Neural cell (in vitro differentiated cells): ENCODE measurements at regions not wholly inside any gene's neighbourhood (a gene's known extent, or its start where the extent isn't known, plus 50 kb on each side); places are given as distances from the start of the nearest gene placed in this dataset.

Source experiments
- H2AFZ ChIP-seq: fragments of 200-600, 300-800 bp; sonication (generic), shearing (Covaris generic); 2 replicates; pipeline ENCODE4 v1.6.0; 2014; ENCODE audit warnings: low read depth, mild to moderate bottlenecking, antibody characterized with exemption, low read length, moderate library complexity
- H3F3A ChIP-seq: fragments of 200-600 bp; shearing (Covaris generic); 2 replicates; pipeline ENCODE4 v1.6.1; 2016; ENCODE audit warnings: mild to moderate bottlenecking, moderate library complexity, mixed read lengths, antibody characterized with exemption, low read length; ENCODE audit not compliant: insufficient read depth, poor library complexity, severe bottlenecking
- H3K27ac ChIP-seq: fragments of 200-600, 300-800 bp; sonication (generic), shearing (Covaris generic); 2 replicates; pipeline ENCODE4 v1.5.1; 2014; ENCODE audit warnings: mild to moderate bottlenecking, low read length, moderate library complexity
- H3K27me3 ChIP-seq: fragments of 300-800, 200-600 bp; sonication (generic), shearing (Covaris generic); 2 replicates; pipeline ENCODE4 v1.6.0; 2014; ENCODE audit warnings: mild to moderate bottlenecking, low read depth, low read length, moderate library complexity; ENCODE audit not compliant: insufficient read depth
- H3K36me3 ChIP-seq: fragments of 300-800, 200-600 bp; sonication (generic), shearing (Covaris generic); 2 replicates; pipeline ENCODE4 v1.5.1; 2014; ENCODE audit warnings: mild to moderate bottlenecking, antibody characterized with exemption, low read length, moderate library complexity; ENCODE audit not compliant: insufficient read depth
- H3K4me2 ChIP-seq: fragments of 300-800, 200-600 bp; sonication (generic), shearing (Covaris generic); 2 replicates; pipeline ENCODE4 v1.6.0; 2014; ENCODE audit warnings: mild to moderate bottlenecking, low read length
- H3K4me3 ChIP-seq: fragments of 300-800, 200-600 bp; sonication (generic), shearing (Covaris generic); 2 replicates; pipeline ENCODE4 v1.5.1; 2014; ENCODE audit warnings: mild to moderate bottlenecking, low read length, moderate library complexity
- H3K79me2 ChIP-seq: fragments of 200-600 bp; shearing (Covaris generic); replicated peaks from 2 replicates; pipeline ENCODE4 v1.6.0; 2014; ENCODE audit warnings: mild to moderate bottlenecking, low read length, moderate library complexity; ENCODE audit not compliant: insufficient read depth
- H3K9ac ChIP-seq: fragments of 300-800, 200-600 bp; sonication (generic), shearing (Covaris generic); 2 replicates; pipeline ENCODE4 v1.6.1; 2016; ENCODE audit warnings: mild to moderate bottlenecking, low read length, mixed read lengths
- H3K9me2 ChIP-seq: fragments of 200-600 bp; shearing (Covaris generic); 2 replicates; pipeline ENCODE4 v1.6.1; 2016; ENCODE audit warnings: mild to moderate bottlenecking, low read length, mixed read lengths; ENCODE audit not compliant: insufficient read depth
- H3K9me3 ChIP-seq: fragments of 200-600, 300-800 bp; sonication (generic), shearing (Covaris generic); 2 replicates; pipeline ENCODE4 v1.6.1; 2016; ENCODE audit warnings: mild to moderate bottlenecking, mixed run types, low read length, moderate library complexity, mixed read lengths
- H4K20me1 ChIP-seq: fragments of 200-600 bp; shearing (Covaris generic); 2 replicates; pipeline ENCODE4 v1.6.1; 2016; ENCODE audit warnings: mild to moderate bottlenecking, mixed run types; ENCODE audit not compliant: insufficient read depth
- EP300 ChIP-seq: fragments of 450-650 bp; conservative IDR thresholded peaks from 2 replicates; pipeline ENCODE4 v1.6.1; 2014; ENCODE audit warnings: antibody characterized with exemption, mild to moderate bottlenecking, moderate library complexity; ENCODE audit not compliant: poor library complexity, severe bottlenecking
- EZH2 ChIP-seq: fragments of 200-600, 300-800 bp; shearing (Covaris generic), sonication (generic); IDR thresholded peaks from 2 replicates; pipeline ENCODE4 v1.6.1; 2014; ENCODE audit warnings: antibody characterized with exemption, low read length, borderline replicate concordance, mild to moderate bottlenecking; ENCODE audit not compliant: insufficient read depth, poor library complexity, severe bottlenecking
- MXI1 ChIP-seq: fragments of 450-650 bp; conservative IDR thresholded peaks from 2 replicates; pipeline ENCODE4 v1.6.1; 2014; ENCODE audit warnings: antibody characterized with exemption, mild to moderate bottlenecking; ENCODE audit not compliant: poor library complexity, severe bottlenecking
- POLR2AphosphoS5 ChIP-seq: IDR thresholded peaks from 2 replicates; pipeline ENCODE4 v1.6.1; 2012
- RAD21 ChIP-seq: fragments of 450-650 bp; conservative IDR thresholded peaks from 2 replicates; pipeline ENCODE4 v1.6.1; 2014; ENCODE audit warnings: antibody characterized with exemption, mild to moderate bottlenecking, moderate library complexity
- REST ChIP-seq: IDR thresholded peaks from 2 replicates; pipeline ENCODE4 v1.6.1; 2012; ENCODE audit warnings: borderline replicate concordance
- SMC3 ChIP-seq: fragments of 450-650 bp; conservative IDR thresholded peaks from 2 replicates; pipeline ENCODE4 v1.6.1; 2014; ENCODE audit warnings: antibody characterized with exemption, mild to moderate bottlenecking, moderate library complexity; ENCODE audit not compliant: poor library complexity
- TAF1 ChIP-seq: IDR thresholded peaks from 2 replicates; pipeline ENCODE4 v1.6.1; 2012; ENCODE audit warnings: low read depth
- TF ChIP-seq, protein P1 (sequence below): fragments of 450-650 bp; IDR thresholded peaks from 2 replicates; pipeline ENCODE4 v1.5.1; 2014; ENCODE audit warnings: antibody characterized with exemption, mild to moderate bottlenecking, moderate library complexity; ENCODE audit not compliant: poor library complexity, severe bottlenecking

DNA sequence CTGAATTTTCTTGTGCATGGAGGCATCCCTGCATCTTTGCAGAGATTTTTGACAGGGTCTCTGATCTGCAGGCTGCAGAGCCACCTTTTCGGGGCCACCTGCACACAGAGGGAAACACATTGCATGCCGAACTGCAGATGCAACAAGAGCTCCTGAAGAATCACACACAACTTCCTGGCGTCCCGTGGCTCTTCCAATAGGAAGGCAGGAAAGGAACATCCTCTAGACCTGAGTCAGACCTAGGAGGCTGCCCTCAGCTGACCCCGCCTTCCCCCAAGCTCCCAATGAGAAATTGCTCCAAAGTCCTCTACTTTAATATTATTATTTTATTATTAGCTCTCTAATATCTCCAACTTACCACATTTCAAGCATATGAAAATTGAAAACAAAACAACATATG, 213.2 kb upstream of the ARRDC4 start:
- H4K20me1 ChIP-seq = no peaks in the 10 kb centered on the region
- TF ChIP-seq EP300 = no peak
- TF ChIP-seq TAF1 = no peak
- TF ChIP-seq, protein P1, sequence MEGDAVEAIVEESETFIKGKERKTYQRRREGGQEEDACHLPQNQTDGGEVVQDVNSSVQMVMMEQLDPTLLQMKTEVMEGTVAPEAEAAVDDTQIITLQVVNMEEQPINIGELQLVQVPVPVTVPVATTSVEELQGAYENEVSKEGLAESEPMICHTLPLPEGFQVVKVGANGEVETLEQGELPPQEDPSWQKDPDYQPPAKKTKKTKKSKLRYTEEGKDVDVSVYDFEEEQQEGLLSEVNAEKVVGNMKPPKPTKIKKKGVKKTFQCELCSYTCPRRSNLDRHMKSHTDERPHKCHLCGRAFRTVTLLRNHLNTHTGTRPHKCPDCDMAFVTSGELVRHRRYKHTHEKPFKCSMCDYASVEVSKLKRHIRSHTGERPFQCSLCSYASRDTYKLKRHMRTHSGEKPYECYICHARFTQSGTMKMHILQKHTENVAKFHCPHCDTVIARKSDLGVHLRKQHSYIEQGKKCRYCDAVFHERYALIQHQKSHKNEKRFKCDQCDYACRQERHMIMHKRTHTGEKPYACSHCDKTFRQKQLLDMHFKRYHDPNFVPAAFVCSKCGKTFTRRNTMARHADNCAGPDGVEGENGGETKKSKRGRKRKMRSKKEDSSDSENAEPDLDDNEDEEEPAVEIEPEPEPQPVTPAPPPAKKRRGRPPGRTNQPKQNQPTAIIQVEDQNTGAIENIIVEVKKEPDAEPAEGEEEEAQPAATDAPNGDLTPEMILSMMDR = no peak
- TF ChIP-seq REST = no peak
- no peak for TF ChIP-seq MXI1
- no peak for TF ChIP-seq RAD21
- no peak for TF ChIP-seq SMC3
- no peak overlapping the region for H3K9ac ChIP-seq
- no peak overlapping the region for H3K4me2 ChIP-seq
- H3K9me2 ChIP-seq = no peaks in the 10 kb centered on the region
- no peaks in the 10 kb centered on the region for H3F3A ChIP-seq
- no peaks in the 10 kb centered on the region for H3K79me2 ChIP-seq
- no peaks in the 10 kb centered on the region for H3K36me3 ChIP-seq
- no peak overlapping the region for H3K4me3 ChIP-seq
- H3K9me3 ChIP-seq = no peaks in the 10 kb centered on the region
- H2AFZ ChIP-seq = no peak overlapping the region
- no peaks in the 10 kb centered on the region for H3K27me3 ChIP-seq
- no peak overlapping the region for H3K27ac ChIP-seq

DNA sequence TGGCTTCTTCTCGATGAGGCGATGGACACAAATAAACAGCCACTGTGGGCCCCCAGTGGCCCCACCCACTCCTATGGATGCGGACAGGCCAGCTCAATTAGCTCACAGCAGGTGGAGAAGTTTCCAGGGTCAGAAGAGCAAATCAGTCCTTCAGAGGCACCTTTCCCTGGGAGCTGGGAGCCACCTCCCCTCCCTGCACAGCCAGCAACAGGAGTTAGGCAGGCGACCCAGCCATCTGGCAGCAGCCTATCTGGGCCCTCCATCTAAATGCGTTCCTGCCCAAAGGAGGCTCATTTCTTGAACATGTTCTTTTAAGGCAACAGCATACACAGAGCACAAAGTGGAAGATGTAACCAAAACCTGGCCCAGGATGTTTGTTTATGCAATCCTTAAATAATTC, 211.9 kb upstream of the ARRDC4 start:
- no peak overlapping the region for H3K27ac ChIP-seq

More for the DNA sequence above, 211.9 kb upstream of the ARRDC4 start:
- Histone ChIP-seq H3K4me3 (no peak overlapping the region), H3K27me3 (no peaks in the 10 kb centered on the region), H3K4me2 (no peak overlapping the region), H2AFZ (no peak overlapping the region), H3K9me3 (no peaks in the 10 kb centered on the region), H3F3A (no peaks in the 10 kb centered on the region), H3K79me2 (no peaks in the 10 kb centered on the region), H3K9me2 (no peaks in the 10 kb centered on the region), H3K9ac (no peak overlapping the region), H4K20me1 (no peaks in the 10 kb centered on the region), H3K36me3 (no peaks in the 10 kb centered on the region)
- TF ChIP-seq, protein P1 = no peak
- no peak for TF ChIP-seq SMC3
- TF ChIP-seq RAD21 = no peak
- TF ChIP-seq POLR2AphosphoS5 = no peak
- TF ChIP-seq TAF1 = no peak
- no peak for TF ChIP-seq EZH2
- TF ChIP-seq EP300 = no peak
- no peak for TF ChIP-seq REST
- TF ChIP-seq MXI1 = no peak
